ENCODE measurements at regions not wholly inside any gene's neighbourhood (a gene's known extent, or its start where the extent isn't known, plus 50 kb on each side); places are given as distances from the start of the nearest gene placed in this dataset.

DNA sequence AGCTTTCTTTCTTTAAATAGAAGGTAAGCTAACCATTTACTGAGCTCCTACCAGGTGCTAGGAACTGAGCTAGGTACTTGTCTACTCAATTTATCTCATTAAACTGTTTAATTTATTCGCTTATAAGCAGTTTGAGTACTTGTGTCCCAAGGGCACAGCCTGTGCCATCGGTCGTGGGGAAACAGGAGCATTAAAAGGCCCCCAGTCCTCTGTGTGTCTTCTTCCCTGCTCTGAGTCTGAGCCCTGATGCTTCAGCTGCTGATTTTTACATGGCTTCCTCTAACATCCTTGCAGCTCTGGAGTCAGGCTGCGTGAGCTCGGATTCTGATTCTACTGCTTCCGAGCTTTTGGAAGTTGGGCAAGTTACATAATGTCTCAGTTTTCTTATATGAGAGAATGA is 239.5 kb downstream of the EDEM1 start:
- DNase-seq (ENCODE audit: low spot score) (no peak), FAIRE-seq (no peak)

DNA sequence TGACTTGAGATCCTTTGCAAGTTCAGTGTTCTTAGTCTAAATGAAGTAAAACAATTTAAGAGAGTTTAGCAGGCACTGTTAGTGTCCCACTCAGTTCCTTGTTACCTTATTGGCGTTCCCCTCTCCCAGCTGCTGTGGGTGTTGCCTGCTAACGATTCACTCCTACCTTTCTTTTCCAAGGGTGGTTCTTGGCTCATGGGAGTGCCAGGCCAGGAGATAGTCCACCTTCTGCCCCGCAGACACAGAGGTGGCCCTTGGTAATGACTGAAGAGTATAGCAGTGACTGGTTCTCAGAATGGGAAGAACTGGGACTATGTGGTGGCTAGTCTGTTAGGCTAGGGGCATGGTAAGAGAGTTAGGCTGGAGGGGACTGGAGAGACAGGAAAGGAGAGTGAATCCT is 240.4 kb downstream of the EDEM1 start:
- no peak for FAIRE-seq
- no peak for DNase-seq (ENCODE audit: low spot score)

DNA sequence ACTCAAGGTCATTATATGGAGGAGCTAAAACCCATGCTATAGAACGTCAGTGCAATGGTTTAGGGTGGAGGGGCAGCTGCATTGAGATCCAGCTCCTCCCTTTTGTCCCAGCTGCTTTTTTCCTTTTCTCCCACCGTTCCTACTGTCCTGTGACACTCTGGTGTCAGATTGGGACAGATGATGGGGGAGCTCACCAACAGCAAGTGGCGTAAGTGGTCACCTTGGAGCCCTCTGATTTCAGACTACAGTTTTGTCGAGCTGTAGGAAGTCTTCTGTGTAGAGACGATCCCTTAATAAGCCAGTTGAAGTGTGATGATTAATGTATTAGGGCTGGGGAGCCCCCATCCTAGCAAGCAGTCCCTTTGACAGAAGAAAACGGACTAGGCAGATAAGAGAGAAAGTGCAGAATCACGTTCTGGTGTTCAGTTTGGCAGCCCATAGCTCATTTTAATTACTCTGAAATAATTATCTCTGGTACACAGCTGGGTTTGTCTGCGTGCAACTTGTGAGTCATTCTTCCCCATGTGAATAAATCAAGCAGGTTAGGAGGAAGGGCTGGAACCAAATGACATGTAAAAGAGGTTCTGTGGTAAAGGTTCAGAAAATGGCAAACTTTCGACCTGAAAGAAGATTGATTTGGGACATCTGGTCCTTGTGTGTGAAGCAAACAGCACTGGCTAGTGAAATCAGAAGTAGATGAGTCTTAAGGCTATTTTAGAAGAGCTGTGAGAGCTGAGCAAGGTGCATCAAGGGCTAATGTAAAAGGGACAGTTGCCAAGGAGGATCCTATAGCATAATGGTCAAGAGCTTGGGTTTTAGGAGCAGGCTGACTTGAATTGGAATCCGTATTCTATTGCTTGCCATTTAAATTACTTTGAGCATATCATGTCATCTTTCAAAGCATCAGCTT is 241.4 kb downstream of the EDEM1 start:
- DNase-seq (ENCODE audit: low spot score) (no peak), FAIRE-seq (no peak)

DNA sequence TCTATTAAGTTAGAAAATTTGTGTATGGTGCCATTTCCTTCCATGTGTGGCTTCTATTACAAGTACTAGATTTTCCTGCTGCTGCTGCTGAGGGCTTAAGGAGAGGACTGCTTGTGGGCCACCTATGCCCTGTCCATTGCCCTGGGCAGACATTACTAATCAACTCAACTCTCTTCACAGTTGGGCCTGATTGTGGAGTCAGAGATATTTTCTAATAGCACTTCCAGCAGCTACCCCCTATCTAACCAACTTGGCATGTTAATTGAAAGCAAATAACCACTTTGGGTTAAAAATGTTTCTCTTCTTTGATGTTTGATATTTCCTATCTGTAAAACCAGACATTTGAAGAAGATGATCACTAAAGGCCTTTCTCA is 242.0 kb downstream of the EDEM1 start:
- no peak for DNase-seq (ENCODE audit: low spot score)
- FAIRE-seq: no peak

DNA sequence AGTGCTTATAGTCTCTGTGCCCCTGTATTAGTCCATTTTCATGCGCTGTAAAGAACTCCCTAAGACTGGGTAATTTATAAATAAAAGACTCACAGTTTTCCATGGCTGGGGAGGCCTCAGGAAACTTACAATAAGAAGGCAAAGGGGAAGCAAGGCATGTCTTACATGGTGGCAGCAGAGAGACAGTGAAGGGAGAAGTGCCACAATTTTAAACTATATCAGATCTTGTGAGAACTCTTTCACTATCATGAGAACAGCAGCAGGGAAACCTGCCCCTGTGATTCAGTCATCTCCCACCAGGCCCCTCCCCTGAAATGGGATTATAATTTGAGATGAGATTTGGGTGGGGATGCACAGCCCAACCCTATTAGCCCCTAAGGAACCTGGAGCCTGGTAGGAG is 243.2 kb downstream of the EDEM1 start:
- FAIRE-seq (no peak), DNase-seq (ENCODE audit: low spot score) (no peak)

DNA sequence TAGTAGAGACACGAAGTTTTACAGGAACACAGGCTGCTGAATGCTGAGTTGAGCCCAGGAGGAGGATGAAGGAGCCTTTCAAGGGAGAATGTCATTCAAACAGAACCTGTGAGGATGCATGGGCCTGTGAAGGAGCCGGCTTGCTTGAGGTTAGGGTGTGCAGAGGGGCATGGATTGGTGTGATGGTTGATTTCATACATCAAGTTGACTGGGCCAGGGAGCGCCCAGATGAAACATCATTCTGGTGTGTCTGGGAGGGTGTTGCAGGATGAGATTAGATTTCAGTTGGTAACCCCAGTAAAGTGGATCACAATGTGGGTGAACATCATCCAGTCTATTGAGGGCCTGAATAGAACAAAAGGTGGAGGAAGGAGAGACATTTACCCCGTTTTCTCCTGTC is 243.6 kb downstream of the EDEM1 start:
- FAIRE-seq (no peak), DNase-seq (ENCODE audit: low spot score) (no peak)

DNA sequence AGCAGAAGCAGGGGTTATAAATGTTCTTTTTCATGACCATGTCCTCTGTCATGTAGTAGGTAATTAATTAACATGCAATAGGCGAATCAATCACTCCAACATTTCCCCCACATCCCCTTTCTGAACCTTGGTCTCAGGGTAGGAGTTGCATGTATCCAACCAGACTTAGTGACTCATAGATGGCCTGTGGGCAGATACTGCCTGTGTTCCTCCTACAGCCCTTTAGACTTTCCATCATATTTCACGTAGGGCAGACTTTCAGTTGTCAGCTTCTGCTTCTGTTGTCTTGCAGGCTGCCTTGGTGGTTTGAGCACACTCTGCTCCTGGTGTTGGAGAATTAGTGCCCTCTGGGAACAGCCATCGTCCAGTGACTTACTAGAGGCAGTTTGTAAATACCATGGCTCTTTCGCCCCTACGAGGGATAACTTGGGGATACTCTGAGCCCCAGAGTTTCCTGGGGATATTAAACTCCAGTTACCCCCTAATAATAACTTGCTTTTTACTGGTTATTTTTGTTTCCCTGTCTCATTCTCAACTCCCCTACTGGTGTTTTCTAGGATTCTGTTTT is 244.4 kb downstream of the EDEM1 start:
- FAIRE-seq (no peak), DNase-seq (ENCODE audit: low spot score) (no peak)

DNA sequence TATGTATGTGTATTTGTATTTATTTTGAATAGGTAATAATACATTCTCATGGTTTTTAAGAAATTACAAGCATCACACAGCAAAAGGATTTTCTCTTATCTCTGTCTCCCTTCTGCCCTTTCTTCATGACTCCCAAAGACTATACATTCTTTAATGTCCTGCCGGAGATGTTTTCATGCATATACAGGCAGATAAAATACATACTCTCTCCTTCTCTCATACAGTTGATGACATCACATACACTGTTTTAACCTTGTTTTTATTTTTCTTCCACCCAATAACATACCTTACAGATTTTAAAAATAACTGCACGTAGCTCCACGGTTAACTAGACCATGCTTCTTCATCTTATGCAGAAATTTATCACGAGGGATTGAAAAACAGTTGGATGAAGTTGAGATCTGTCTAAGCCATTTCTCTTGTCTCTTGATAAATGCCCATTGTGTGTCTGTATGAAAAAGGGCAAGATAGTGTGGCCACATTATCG is 249.8 kb downstream of the EDEM1 start:
- no peak for DNase-seq (ENCODE audit: low spot score)
- no peak for FAIRE-seq

DNA sequence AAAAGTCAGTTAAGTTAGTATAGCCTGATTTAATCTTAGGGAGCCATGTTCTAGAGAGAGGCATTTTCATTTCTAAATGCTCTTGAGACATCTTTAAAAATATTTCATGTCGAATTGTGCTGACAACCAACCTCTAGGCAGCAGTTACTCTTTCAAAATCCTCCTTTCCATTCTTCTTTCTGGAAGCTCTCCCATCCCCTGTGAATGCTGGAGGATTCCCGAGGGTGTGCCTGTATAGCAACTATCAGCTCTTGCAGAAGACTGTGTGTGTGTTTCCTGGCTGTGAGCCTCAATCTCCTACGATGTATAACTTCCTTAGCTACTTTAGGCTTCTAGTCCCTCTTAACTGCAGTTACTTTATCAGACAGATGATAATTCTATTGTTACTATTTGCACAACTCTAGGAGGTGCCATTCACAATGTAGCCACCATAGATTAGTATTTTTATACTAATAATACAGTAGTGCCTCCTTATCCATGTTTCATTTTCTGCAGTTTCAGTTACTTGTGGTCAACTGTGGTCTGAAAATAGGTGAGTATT is 250.3 kb downstream of the EDEM1 start:
- no peak for DNase-seq (ENCODE audit: low spot score)
- FAIRE-seq: no peak

DNA sequence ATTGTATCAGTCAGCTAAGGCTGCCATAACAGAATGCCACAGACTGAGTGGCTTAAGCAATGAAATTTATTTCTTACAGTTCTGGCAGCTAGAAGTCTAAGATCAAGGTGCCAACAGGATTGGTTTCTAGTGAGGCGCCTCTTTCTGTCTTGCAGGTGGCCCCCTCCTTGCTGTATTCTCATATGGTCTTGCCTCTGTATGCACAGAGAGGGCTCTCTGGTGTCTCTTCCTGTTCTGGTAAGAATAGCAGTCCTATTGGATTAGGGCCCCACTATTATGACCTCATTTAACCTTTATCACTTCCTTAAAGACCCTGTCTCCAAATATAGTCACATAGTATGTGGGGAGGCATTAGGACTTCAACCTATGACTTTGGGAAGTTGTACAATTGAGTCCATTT is 253.9 kb downstream of the EDEM1 start:
- DNase-seq (ENCODE audit: low spot score) (no peak), FAIRE-seq (no peak)

DNA sequence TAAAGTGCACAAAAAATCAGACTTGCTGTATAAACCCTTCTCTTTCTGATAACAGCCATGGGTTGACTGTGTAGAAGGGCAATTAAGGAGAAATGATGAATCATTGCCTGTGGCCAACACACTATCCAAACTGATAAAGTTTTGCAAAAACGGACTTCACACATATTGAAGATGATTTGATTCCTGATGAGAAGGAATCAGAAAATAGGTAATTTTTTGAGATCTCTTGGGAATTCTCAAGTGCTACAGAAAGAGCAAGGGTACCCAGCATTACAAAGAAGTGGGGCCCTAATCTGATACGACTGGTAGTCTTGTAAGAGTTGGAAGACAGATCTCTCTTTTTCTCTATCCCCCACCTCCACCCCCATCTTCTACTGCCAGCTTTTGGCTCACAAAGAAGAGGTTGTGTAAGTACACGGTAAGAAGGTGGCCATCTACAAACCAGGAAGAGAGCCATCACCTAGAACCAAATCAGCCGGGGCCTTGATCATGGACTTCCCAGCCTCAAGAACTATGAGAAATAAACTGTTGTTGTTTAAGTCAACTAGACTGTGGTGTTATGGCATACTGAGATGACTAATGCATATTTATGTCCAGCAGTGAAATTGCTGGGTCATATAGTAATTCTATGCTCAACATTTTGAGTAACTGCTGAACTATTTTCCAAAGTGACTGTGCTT is 254.7 kb downstream of the EDEM1 start:
- FAIRE-seq (no peak), DNase-seq (ENCODE audit: low spot score) (no peak)

DNA sequence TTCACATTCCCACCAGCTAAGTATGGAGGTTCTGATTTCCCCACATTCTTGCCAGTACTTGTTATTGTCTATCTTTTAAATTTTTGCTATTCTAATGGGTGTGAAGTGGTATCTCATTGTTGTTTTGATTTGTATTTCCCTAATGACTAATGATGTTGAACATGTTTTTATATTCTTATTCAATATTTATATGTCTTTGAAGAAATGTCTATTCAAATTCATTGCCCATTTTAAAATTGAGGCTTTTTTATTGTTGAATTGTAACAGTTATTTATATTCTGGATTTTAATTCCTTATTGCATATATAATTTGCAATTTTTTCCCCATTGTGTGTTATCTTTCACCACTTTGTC is 255.3 kb downstream of the EDEM1 start:
- DNase-seq (ENCODE audit: low spot score) (no peak), FAIRE-seq (no peak)

DNA sequence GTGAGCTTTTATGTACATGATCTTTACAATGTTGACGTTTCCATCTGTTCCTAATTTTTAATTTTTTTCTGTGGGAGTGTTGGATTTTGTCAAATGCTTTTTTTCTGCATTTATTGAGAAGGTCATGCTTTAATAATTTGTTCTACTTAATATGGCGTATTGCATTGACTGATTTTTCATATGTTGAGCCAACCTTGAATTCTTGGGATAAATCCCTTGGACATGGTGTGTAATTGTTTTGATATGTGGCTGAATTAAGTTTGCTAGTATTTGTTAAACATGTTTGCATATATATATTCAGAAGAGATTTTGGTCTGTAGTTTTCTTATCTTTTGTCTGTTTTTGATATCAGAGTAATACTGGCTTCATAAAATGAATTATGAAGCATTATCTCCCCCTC is 256.7 kb downstream of the EDEM1 start:
- DNase-seq (ENCODE audit: low spot score) (no peak), FAIRE-seq (no peak)

DNA sequence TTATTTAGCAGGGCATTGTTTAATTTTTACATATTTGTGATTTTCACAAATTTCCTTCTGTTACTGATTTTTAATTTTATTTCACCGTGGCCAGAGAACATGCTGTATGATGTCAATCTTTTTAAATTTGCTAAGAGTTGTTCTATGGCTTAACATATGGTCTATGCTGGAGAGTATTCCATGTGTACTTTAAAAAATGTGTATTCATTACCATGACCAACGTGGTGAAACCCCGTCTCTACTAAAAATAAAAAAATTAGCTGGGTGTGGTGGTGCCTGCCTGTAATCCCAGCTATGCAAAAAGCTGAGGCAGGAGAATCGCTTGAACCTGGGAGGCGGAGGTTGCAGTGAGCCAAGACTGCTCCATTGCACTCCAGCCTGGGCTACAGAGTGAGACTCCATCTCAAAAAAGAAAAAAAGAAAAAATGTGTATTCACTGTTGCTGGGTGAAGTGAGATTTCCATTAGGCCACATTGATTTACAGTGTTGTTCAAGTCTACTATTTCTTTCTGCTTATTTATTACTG is 258.2 kb downstream of the EDEM1 start:
- FAIRE-seq: no peak

DNA sequence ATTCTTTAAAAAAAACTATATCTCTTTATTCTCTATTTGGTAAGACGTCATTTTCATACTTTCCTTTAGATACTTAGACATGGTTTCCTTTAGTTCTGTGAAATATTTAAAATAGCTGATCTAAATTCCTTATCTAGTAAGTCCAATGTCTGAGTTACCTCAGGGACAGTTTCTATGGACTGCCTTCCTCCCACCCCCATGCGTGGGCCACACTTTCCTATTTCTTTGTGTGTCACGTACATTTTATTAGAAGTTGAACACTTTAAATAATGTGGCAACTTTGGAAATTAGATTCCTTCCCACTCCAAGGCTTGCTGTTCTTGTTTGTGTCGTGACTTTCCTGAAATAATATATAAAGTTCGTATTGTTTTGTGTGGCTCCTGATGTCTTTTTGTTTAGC is 260.7 kb downstream of the EDEM1 start:
- FAIRE-seq (no peak), DNase-seq (ENCODE audit: low spot score) (no peak)

More for the DNA sequence above, 258.2 kb downstream of the EDEM1 start:
- no peak for DNase-seq (ENCODE audit: low spot score)

DNA sequence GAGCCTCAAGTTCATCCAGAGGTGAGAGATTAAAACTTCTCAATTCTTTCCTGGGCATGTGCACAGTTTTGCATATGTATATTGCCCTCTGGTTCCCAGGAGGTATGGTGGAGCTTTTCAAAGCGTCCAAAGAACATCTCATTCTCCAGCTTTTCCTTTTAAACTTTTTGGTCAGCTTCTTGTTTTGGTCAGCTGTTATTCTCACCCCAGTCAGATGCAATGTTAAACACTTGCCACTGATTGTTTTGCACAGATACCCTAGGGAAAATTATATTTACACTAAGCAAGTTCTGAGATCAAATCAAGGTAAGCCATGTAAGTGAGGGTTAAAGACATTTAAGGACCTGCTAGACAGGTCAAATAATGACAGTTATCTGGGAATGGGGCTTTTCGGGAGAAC is 261.3 kb downstream of the EDEM1 start:
- no peak for FAIRE-seq
- no peak for DNase-seq (ENCODE audit: low spot score)

DNA sequence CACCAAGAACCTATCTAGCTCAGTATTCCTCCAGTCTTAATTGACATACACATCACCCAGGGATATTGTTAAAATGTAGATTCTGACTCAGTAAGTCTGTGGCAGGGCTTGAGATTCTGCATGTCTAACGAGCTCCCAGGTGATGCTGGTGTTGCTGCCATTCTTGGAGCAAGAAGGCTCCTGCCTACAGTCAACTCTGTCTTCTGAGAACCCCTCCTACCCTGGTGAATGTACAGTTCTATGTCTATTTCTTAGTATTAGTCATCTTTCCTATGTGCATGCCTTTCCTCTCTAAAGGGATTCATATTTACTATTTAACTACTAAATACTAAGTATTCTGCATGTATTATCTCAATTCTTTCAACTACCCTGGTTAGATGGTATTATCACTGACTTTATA is 268.7 kb downstream of the EDEM1 start:
- FAIRE-seq: no peak
- DNase-seq (ENCODE audit: low spot score): no peak

DNA sequence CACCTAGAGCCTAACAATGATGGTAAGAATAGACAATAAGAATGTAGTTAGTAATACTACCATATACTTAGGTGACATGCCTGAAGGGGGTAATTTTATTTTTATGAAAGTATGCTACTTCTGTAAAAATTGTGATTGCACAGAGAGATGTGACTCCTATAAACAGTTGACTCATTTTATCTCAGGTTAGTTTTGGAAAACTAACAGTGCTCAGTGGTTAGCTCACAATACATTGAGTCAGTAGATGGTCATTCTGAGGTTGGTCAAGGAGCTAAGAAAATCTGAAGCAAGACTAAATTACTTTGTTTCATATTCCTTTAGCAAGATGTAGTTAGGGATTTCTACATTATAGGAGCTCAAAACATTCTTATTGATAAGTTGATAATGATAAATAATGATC is 271.0 kb downstream of the EDEM1 start:
- FAIRE-seq (no peak), DNase-seq (ENCODE audit: low spot score) (no peak)

DNA sequence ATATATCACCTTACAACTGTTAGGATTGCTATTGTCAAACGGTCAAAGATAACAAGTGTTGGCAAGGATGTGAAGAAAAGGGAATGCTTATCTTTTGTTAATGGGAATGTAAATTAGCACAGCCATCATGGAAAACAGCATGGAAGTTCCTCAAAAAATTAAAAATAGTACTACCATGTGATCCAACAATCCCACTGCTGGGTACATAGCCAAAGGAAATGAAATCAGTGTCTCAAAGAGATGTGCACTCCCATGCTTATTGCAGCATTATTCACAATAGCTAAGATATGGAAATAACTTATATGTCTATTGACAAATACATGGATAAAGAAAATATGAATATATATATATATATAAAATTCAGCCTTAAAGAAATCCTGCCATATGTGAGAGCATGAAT is 274.6 kb downstream of the EDEM1 start:
- FAIRE-seq (no peak), DNase-seq (ENCODE audit: low spot score) (no peak)

DNA sequence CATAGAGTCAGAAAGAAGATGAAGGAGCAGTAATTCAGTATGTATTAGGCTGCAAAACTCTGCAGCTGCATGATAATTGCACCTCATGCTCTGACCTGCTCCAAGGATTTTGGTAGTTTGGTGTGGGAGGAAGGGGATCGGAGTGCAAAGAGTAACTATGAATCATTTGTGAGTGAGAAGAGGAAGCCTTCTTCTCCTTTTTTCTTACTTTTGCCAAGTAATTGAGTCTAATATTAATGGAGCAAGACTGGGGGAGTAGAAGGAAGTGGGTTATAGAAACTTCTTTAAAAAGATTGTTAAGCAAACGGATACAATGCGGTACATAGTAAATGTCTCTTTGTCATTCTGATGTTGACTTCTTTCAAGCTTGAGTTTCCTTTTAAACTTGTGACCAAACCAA is 276.5 kb downstream of the EDEM1 start:
- FAIRE-seq (no peak), DNase-seq (ENCODE audit: low spot score) (no peak)

DNA sequence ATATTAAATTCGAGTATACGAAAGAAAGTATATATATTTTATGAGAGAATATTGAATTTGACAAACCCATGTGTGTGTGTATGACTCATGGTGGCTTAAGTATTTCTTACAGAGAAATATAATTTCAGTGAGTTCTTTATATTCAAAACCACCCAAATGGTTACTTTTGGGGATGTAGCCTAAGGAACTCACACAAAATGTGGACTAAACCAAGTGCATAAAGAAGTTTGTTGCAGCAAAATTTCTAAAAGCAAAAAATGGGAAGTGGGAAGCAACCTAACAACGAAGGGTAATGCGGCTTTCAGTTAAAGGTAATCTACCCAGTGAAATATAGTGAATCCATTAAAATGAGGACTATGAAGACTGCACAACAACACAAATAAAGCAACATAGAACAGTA is 277.1 kb downstream of the EDEM1 start:
- FAIRE-seq (no peak), DNase-seq (ENCODE audit: low spot score) (no peak)

DNA sequence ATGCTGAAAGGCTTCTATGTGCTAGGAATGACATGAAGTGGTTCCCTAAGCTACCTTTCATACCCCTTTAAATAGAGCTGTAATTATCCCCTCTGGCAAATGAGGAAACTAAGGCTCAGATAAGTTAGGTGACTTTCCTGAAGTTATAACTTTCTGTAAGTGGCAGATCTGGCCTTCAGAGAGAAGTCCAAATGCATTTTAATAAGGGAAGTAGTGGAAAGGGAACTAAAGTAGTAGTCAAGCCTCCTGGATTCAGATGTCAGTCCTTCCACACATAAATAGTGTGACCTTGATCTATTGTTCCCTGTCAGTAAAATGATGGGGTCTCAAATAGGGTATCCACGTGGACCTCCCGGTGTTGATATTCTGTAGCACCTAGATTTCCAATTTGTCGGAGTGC is 277.7 kb downstream of the EDEM1 start:
- no peak for FAIRE-seq
- no peak for DNase-seq (ENCODE audit: low spot score)

Measured in urothelium cell line (cell line).